Esophagus squamous epithelium (tissue), 5 donors: ENCODE measurements at regions not wholly inside any gene's neighbourhood (a gene's known extent, or its start where the extent isn't known, plus 50 kb on each side); places are given as distances from the start of the nearest gene placed in this dataset.

Experiments
- DNase-seq: peaks from one replicate; lab custom pipeline; 2025; lab: John Stamatoyannopoulos, UW
- H3K27ac ChIP-seq, 4 donors: fragments of 200-600 bp; sonication (generic); one replicate each; pipeline ENCODE4 v1.5.1; 2016 to 2019; ENCODE audit warnings: mild to moderate bottlenecking in 1 of 4
- H3K27me3 ChIP-seq, 4 donors: fragments of 200-600 bp; sonication (generic); 1 replicate in 3 of 4; 2 replicates in 1 of 4; pipeline versions ENCODE4 v1.5.1 to v1.6.0; 2017 to 2021; ENCODE audit warnings: antibody characterized with exemption in 1 of 4
- H3K36me3 ChIP-seq, 3 donors: fragments of 200-600 bp; sonication (generic); one replicate each; pipeline ENCODE4 v1.5.1; 2016 to 2019
- H3K4me1 ChIP-seq, 3 donors: fragments of 200-600 bp; sonication (generic); one replicate each; pipeline ENCODE4 v1.5.1; 2017 to 2019
- H3K4me3 ChIP-seq, 4 donors: fragments of 200-600 bp; sonication (generic); 1 replicate in 3 of 4; 2 replicates in 1 of 4; pipeline ENCODE4 v1.5.1; 2016 to 2019; ENCODE audit warnings: mild to moderate bottlenecking in 2 of 4, moderate library complexity in 1 of 4
- H3K9me3 ChIP-seq, 3 donors: fragments of 200-600 bp; sonication (generic); one replicate each; pipeline ENCODE4 v1.5.1; 2016 to 2019
- POLR2A ChIP-seq, 4 donors: fragments of 450-650 bp; IDR thresholded peaks; one replicate each; pipeline ENCODE4 v1.6.1; 2017; ENCODE audit warnings: antibody characterized with exemption in 4 of 4, mild to moderate bottlenecking in 4 of 4, moderate library complexity in 3 of 4
- WGBS, 2 donors: methylation state at CpG; one replicate each; pipeline ENCODE4 v1.1.5; 2018; 5-methylcytosine and 5-hydroxymethylcytosine counted together
- intact Hi-C: fragments of 100-400 bp; cut with DNase I; formaldehyde crosslinking; loops from one replicate; pipeline ENCODE4 v1.15.0; 2022
- TF ChIP-seq, protein P1 (sequence below), 6 experiments: fragments of 450-650 bp in 4 of 6; fragments of 200-600 bp in 2 of 6; sonication (generic) in 2 of 6; IDR thresholded peaks; one replicate each; pipeline ENCODE4 v1.5.1; 2016 to 2019; ENCODE audit warnings: antibody characterized with exemption in 6 of 6, mild to moderate bottlenecking in 4 of 6, moderate library complexity in 4 of 6
- donor health status: DM: yes; HTN: yes; CAD: no.

- no peak for DNase-seq
- H3K27me3 ChIP-seq: no peaks in the 10 kb centered on the region
- H3K9me3 ChIP-seq: no peaks in the 10 kb centered on the region
- 43 to 54% methylated on average over 2 of the region's 2 CpGs for WGBS, 2 donors
- no peaks in the 10 kb centered on the region for H3K36me3 ChIP-seq
- no peak for TF ChIP-seq POLR2A (IDR thresholded peaks at IDR 0.05)
- TF ChIP-seq, protein P1, sequence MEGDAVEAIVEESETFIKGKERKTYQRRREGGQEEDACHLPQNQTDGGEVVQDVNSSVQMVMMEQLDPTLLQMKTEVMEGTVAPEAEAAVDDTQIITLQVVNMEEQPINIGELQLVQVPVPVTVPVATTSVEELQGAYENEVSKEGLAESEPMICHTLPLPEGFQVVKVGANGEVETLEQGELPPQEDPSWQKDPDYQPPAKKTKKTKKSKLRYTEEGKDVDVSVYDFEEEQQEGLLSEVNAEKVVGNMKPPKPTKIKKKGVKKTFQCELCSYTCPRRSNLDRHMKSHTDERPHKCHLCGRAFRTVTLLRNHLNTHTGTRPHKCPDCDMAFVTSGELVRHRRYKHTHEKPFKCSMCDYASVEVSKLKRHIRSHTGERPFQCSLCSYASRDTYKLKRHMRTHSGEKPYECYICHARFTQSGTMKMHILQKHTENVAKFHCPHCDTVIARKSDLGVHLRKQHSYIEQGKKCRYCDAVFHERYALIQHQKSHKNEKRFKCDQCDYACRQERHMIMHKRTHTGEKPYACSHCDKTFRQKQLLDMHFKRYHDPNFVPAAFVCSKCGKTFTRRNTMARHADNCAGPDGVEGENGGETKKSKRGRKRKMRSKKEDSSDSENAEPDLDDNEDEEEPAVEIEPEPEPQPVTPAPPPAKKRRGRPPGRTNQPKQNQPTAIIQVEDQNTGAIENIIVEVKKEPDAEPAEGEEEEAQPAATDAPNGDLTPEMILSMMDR (IDR thresholded peaks at IDR 0.05): no peak
- intact Hi-C loops: no loop called here
- no peak overlapping the region for H3K4me3 ChIP-seq
- H3K4me1 ChIP-seq: no peaks in the 10 kb centered on the region
- H3K27ac ChIP-seq: no peak overlapping the region
These were observed 73.8 kb upstream of the FRY start for GRCh38 chr13:31957772-31958171.

GRCh38 chr13:31962731-31963370, 68.7 kb upstream of the FRY start:
- H3K4me1 ChIP-seq: peaks cover 0 to 18% (median 7%) of the 10 kb centered on the region in 3 donors
- H3K9me3 ChIP-seq: no peaks in the 10 kb centered on the region
- intact Hi-C loops: no loop called here
- WGBS, 2 donors: 88 to 90% methylated on average over 3 of the region's 3 CpGs
- H3K4me3 ChIP-seq: no peak overlapping the region
- no peak for TF ChIP-seq POLR2A (IDR thresholded peaks at IDR 0.05)
- TF ChIP-seq, protein P1 (IDR thresholded peaks at IDR 0.05): no peak
- H3K27ac ChIP-seq: no peak overlapping the region
- no peaks in the 10 kb centered on the region for H3K27me3 ChIP-seq
- H3K36me3 ChIP-seq: no peaks in the 10 kb centered on the region
- DNase-seq: no peak

GRCh38 chr13:31963631-31964030, 67.9 kb upstream of the FRY start:
- TF ChIP-seq, protein P1 (IDR thresholded peaks at IDR 0.05): no peak
- no peak for TF ChIP-seq POLR2A (IDR thresholded peaks at IDR 0.05)
- Histone ChIP-seq H3K27me3 (no peaks in the 10 kb centered on the region), H3K9me3 (no peaks in the 10 kb centered on the region), H3K4me3 (no peak overlapping the region), H3K4me1 (peaks cover 0 to 18% (median 7%) of the 10 kb centered on the region in 3 donors), H3K27ac (no peak overlapping the region), H3K36me3 (no peaks in the 10 kb centered on the region)
- intact Hi-C loops: no loop called here
- no peak for DNase-seq
- 87 to 94% methylated on average over 1 of the region's 1 CpG for WGBS, 2 donors

GRCh38 chr13:31964168-31964567, 67.4 kb upstream of the FRY start:
- no peak overlapping the region for H3K4me3 ChIP-seq
- H3K27me3 ChIP-seq: no peaks in the 10 kb centered on the region
- H3K27ac ChIP-seq: no peak overlapping the region
- H3K4me1 ChIP-seq: peaks cover 0 to 18% (median 7%) of the 10 kb centered on the region in 3 donors
- TF ChIP-seq, protein P1 (IDR thresholded peaks at IDR 0.05): no peak
- TF ChIP-seq POLR2A (IDR thresholded peaks at IDR 0.05): no peak
- 35 to 61% methylated on average over 2 of the region's 2 CpGs for WGBS, 2 donors
- no peaks in the 10 kb centered on the region for H3K9me3 ChIP-seq
- DNase-seq: no peak
- intact Hi-C loops: no loop called here
- no peaks in the 10 kb centered on the region for H3K36me3 ChIP-seq

DNA sequence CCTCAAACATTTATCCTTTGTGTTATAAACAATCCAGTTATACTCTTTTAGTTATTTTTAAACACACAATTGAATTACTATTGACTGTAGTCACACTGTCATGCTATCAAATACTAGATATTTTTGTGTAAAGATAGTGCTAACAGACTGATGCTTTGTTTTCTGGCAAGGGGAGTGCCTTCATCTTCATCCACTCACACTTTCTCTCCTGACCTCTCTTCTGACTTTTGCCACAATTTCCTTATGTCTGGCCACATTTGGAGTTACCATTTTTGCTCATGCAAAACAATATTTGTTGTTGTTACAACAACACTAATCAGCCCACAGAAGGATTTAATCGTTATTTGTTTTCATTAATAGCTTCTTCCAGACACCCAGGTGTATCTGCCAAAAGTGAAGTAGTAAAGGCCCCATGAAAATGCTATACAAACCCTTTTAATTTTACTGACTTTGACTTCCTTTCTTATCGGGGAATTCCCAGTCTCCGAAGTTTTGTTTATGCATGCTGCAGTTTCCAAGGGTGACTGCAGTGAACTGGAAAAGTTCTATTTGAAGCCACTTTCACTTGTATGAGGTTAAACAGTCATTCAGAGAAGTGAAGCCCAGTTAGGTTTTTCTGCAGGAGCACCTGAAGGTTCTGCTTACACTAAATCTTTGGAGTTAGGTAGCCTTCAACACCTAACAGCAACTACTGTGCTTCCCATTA, 66.1 kb upstream of the FRY start:
- Histone ChIP-seq H3K27ac (no peak overlapping the region), H3K36me3 (no peaks in the 10 kb centered on the region), H3K27me3 (no peaks in the 10 kb centered on the region), H3K4me3 (no peak overlapping the region), H3K4me1 (peaks cover 0 to 18% (median 7%) of the 10 kb centered on the region in 3 donors), H3K9me3 (no peaks in the 10 kb centered on the region)
- intact Hi-C loops: no loop called here
- WGBS, 2 donors: 14 to 18% methylated on average over 3 of the region's 3 CpGs
- no peak for TF ChIP-seq POLR2A (IDR thresholded peaks at IDR 0.05)
- TF ChIP-seq, protein P1 (IDR thresholded peaks at IDR 0.05): no peak
- DNase-seq: no peak
